Trophoblast cell (in vitro differentiated cells and primary cell): ENCODE measurements at regions not wholly inside any gene's neighbourhood (a gene's known extent, or its start where the extent isn't known, plus 50 kb on each side); places are given as distances from the start of the nearest gene placed in this dataset.

Experiments used
- DNase-seq, 2 donors: peaks; one replicate each; pipeline ENCODE4 v3.0.0-alpha.2; 2016
- H2AFZ ChIP-seq: 2 replicates; pipeline ENCODE4 v1.6.1; 2013; ENCODE audit warnings: low read length, moderate library complexity, mild to moderate bottlenecking; ENCODE audit not compliant: insufficient read depth, poor library complexity
- H2AK5ac ChIP-seq: 2 replicates; pipeline ENCODE4 v1.6.1; 2013; ENCODE audit warnings: mild to moderate bottlenecking, low read length
- H2BK120ac ChIP-seq: 2 replicates; pipeline ENCODE4 v1.6.1; 2013; ENCODE audit warnings: low read length, mild to moderate bottlenecking, moderate library complexity; ENCODE audit not compliant: insufficient read depth, poor library complexity
- H2BK12ac ChIP-seq: 2 replicates; pipeline ENCODE4 v1.6.1; 2013; ENCODE audit warnings: mild to moderate bottlenecking, low read length, moderate library complexity
- H2BK5ac ChIP-seq: 2 replicates; pipeline ENCODE4 v1.6.1; 2013; ENCODE audit warnings: low read length, low read depth, moderate library complexity, mild to moderate bottlenecking; ENCODE audit not compliant: poor library complexity
- H3K14ac ChIP-seq: 2 replicates; pipeline ENCODE4 v1.6.1; 2013; ENCODE audit warnings: mild to moderate bottlenecking, low read length
- H3K18ac ChIP-seq: 2 replicates; pipeline ENCODE4 v1.6.1; 2013; ENCODE audit warnings: mild to moderate bottlenecking, low read length
- H3K23ac ChIP-seq: 2 replicates; pipeline ENCODE4 v1.6.1; 2013; ENCODE audit warnings: low read length
- H3K27ac ChIP-seq: 2 replicates; pipeline ENCODE4 v1.5.1; 2013; ENCODE audit warnings: low read depth, mild to moderate bottlenecking, inconsistent platforms, low read length, moderate library complexity
- H3K27me3 ChIP-seq: 2 replicates; pipeline ENCODE4 v1.6.1; 2013; ENCODE audit warnings: inconsistent platforms, mild to moderate bottlenecking, low read length, moderate library complexity; ENCODE audit not compliant: insufficient read depth
- H3K36me3 ChIP-seq, 2 experiments: 1 replicate in 1 of 2; 2 replicates in 1 of 2; pipeline ENCODE4 v1.6.1; 2013; ENCODE audit warnings: low read length in 2 of 2, mild to moderate bottlenecking in 2 of 2, moderate library complexity in 1 of 2; ENCODE audit not compliant: insufficient read depth in 2 of 2, control insufficient read depth in 1 of 2
- H3K4ac ChIP-seq: 2 replicates; pipeline ENCODE4 v1.6.1; 2013; ENCODE audit warnings: low read depth, mild to moderate bottlenecking, low read length, moderate library complexity
- H3K4me1 ChIP-seq, 2 experiments: 1 replicate in 1 of 2; 2 replicates in 1 of 2; pipeline ENCODE4 v1.6.1; 2013; ENCODE audit warnings: low read length in 2 of 2, mild to moderate bottlenecking in 2 of 2, moderate library complexity in 1 of 2; ENCODE audit not compliant: insufficient read depth in 2 of 2, control insufficient read depth in 1 of 2
- H3K4me2 ChIP-seq: 2 replicates; pipeline ENCODE4 v1.6.1; 2013; ENCODE audit warnings: inconsistent platforms, mild to moderate bottlenecking, low read length, moderate library complexity
- H3K4me3 ChIP-seq: 2 replicates; pipeline ENCODE4 v1.5.1; 2013; ENCODE audit warnings: mild to moderate bottlenecking, low read depth, low read length, inconsistent platforms
- H3K79me1 ChIP-seq: one replicate; pipeline ENCODE4 v1.6.1; 2013; ENCODE audit warnings: low read length
- H3K79me2 ChIP-seq: 2 replicates; pipeline ENCODE4 v1.6.1; 2013; ENCODE audit warnings: low read length, mild to moderate bottlenecking; ENCODE audit not compliant: control insufficient read depth, insufficient read depth, poor library complexity
- H3K9ac ChIP-seq: 2 replicates; pipeline ENCODE4 v1.6.1; 2013; ENCODE audit warnings: mild to moderate bottlenecking, low read length
- H3K9me3 ChIP-seq: 2 replicates; pipeline ENCODE4 v1.6.1; 2013; ENCODE audit warnings: low read depth, mild to moderate bottlenecking, control low read depth, inconsistent platforms, low read length; ENCODE audit not compliant: insufficient read depth
- H4K12ac ChIP-seq: 2 replicates; pipeline ENCODE4 v1.6.1; 2013; ENCODE audit warnings: low read depth, mild to moderate bottlenecking, low read length, moderate library complexity
- H4K8ac ChIP-seq: 2 replicates; pipeline ENCODE4 v1.6.1; 2013; ENCODE audit warnings: low read depth, mild to moderate bottlenecking, low read length, moderate library complexity
- H4K91ac ChIP-seq: one replicate; pipeline ENCODE4 v1.6.1; 2013; ENCODE audit warnings: low read depth, mild to moderate bottlenecking, low read length, moderate library complexity
- WGBS: extraction: QIAGEN DNeasy Blood & Tissue Kit; methylation state at CpG from one replicate; pipeline ENCODE4 v1.1.7; 2013; ENCODE audit warnings: missing lambda C conversion rate; ENCODE audit not compliant: insufficient read length, insufficient coverage; ENCODE audit errors: extremely low coverage; 5-methylcytosine and 5-hydroxymethylcytosine counted together

GRCh38 chr5:107265193-107265592 is 405.5 kb downstream of the EFNA5 start:
- Histone ChIP-seq H3K4ac (no peak overlapping the region), H3K79me2 (no peaks in the 10 kb centered on the region), H2BK120ac (no peak overlapping the region), H3K9ac (no peak overlapping the region), H2BK5ac (no peak overlapping the region), H3K18ac (no peak overlapping the region), H4K8ac (no peak overlapping the region), H3K9me3 (no peaks in the 10 kb centered on the region), H3K79me1 (no peaks in the 10 kb centered on the region), H3K27me3 (no peaks in the 10 kb centered on the region), H3K4me3 (no peak overlapping the region), H2BK12ac (no peak overlapping the region), H4K91ac (no peak overlapping the region), H3K36me3 (no peaks in the 10 kb centered on the region), H4K12ac (no peak overlapping the region), H3K4me1 (no peaks in the 10 kb centered on the region), H3K14ac (no peak overlapping the region), H3K27ac (no peak overlapping the region), H2AK5ac (no peak overlapping the region), H3K4me2 (no peak overlapping the region), H2AFZ (no peak overlapping the region), H3K23ac (no peak overlapping the region)
- WGBS, result no CpG with 5 or more reads among the region's 2 CpGs
- no peak for DNase-seq

- no peak overlapping the region for H3K4ac ChIP-seq
- no peak overlapping the region for H4K8ac ChIP-seq
- H3K79me1 ChIP-seq, result no peaks in the 10 kb centered on the region
- H3K14ac ChIP-seq, result no peak overlapping the region
- H3K27me3 ChIP-seq, result no peaks in the 10 kb centered on the region
- H3K36me3 ChIP-seq, result no peaks in the 10 kb centered on the region
- H3K79me2 ChIP-seq, result no peaks in the 10 kb centered on the region
- no peak overlapping the region for H3K9ac ChIP-seq
- H2AK5ac ChIP-seq, result no peak overlapping the region
- no CpG with 5 or more reads among the region's 5 CpGs for WGBS
- no peak overlapping the region for H4K12ac ChIP-seq
- no peaks in the 10 kb centered on the region for H3K9me3 ChIP-seq
- no peak overlapping the region for H3K4me3 ChIP-seq
- no peak overlapping the region for H3K23ac ChIP-seq
- no peak for DNase-seq
- no peak overlapping the region for H2AFZ ChIP-seq
- H3K4me1 ChIP-seq, result no peaks in the 10 kb centered on the region
- H3K4me2 ChIP-seq, result no peak overlapping the region
- no peak overlapping the region for H3K27ac ChIP-seq
- no peak overlapping the region for H3K18ac ChIP-seq
- H2BK12ac ChIP-seq, result no peak overlapping the region
- H2BK5ac ChIP-seq, result no peak overlapping the region
- H4K91ac ChIP-seq, result no peak overlapping the region
- H2BK120ac ChIP-seq, result no peak overlapping the region
These were observed 407.2 kb downstream of the EFNA5 start for GRCh38 chr5:107263387-107264018.

- Histone ChIP-seq H2BK5ac (no peak overlapping the region), H4K91ac (no peak overlapping the region), H3K79me2 (no peaks in the 10 kb centered on the region), H2BK120ac (no peak overlapping the region), H3K27ac (no peak overlapping the region), H4K8ac (no peak overlapping the region), H3K4ac (no peak overlapping the region), H3K23ac (no peak overlapping the region), H3K4me1 (no peaks in the 10 kb centered on the region), H4K12ac (no peak overlapping the region), H3K18ac (no peak overlapping the region), H3K14ac (no peak overlapping the region), H3K9ac (no peak overlapping the region), H3K4me2 (no peak overlapping the region), H2AK5ac (no peak overlapping the region), H2AFZ (no peak overlapping the region), H3K27me3 (no peaks in the 10 kb centered on the region), H3K79me1 (no peaks in the 10 kb centered on the region), H2BK12ac (no peak overlapping the region), H3K4me3 (no peak overlapping the region), H3K36me3 (no peaks in the 10 kb centered on the region), H3K9me3 (no peaks in the 10 kb centered on the region)
- no peak for DNase-seq
- WGBS, result no CpG with 5 or more reads among the region's 2 CpGs
These were observed 412.7 kb downstream of the EFNA5 start for GRCh38 chr5:107257885-107258520.

GRCh38 chr5:107254902-107255234 is 415.9 kb downstream of the EFNA5 start:
- H3K36me3 ChIP-seq, result no peaks in the 10 kb centered on the region
- no peak overlapping the region for H3K18ac ChIP-seq
- no peak overlapping the region for H2BK12ac ChIP-seq
- H3K27ac ChIP-seq, result no peak overlapping the region
- WGBS, result no CpG with 5 or more reads among the region's 4 CpGs
- no peak overlapping the region for H3K4ac ChIP-seq
- no peak overlapping the region for H3K23ac ChIP-seq
- H4K8ac ChIP-seq, result no peak overlapping the region
- no peak overlapping the region for H2BK5ac ChIP-seq
- no peak overlapping the region for H2AFZ ChIP-seq
- H3K9me3 ChIP-seq, result no peaks in the 10 kb centered on the region
- H3K79me2 ChIP-seq, result no peaks in the 10 kb centered on the region
- H3K79me1 ChIP-seq, result peaks cover under 1% of the 10 kb centered on the region
- no peak overlapping the region for H3K4me3 ChIP-seq
- H2BK120ac ChIP-seq, result no peak overlapping the region
- H3K4me2 ChIP-seq, result no peak overlapping the region
- no peak overlapping the region for H4K12ac ChIP-seq
- H3K4me1 ChIP-seq, result no peaks in the 10 kb centered on the region
- H3K14ac ChIP-seq, result no peak overlapping the region
- no peak for DNase-seq
- no peak overlapping the region for H2AK5ac ChIP-seq
- H4K91ac ChIP-seq, result no peak overlapping the region
- H3K27me3 ChIP-seq, result no peaks in the 10 kb centered on the region
- H3K9ac ChIP-seq, result no peak overlapping the region
